ENCODE measurements at regions not wholly inside any gene's neighbourhood (a gene's known extent, or its start where the extent isn't known, plus 50 kb on each side); places are given as distances from the start of the nearest gene placed in this dataset.
"Not testable (repeated sequence)": the region's sequence is repeated elsewhere in the genome, so short reads cannot be mapped to it uniquely, and the experiment has no call there.

DNA sequence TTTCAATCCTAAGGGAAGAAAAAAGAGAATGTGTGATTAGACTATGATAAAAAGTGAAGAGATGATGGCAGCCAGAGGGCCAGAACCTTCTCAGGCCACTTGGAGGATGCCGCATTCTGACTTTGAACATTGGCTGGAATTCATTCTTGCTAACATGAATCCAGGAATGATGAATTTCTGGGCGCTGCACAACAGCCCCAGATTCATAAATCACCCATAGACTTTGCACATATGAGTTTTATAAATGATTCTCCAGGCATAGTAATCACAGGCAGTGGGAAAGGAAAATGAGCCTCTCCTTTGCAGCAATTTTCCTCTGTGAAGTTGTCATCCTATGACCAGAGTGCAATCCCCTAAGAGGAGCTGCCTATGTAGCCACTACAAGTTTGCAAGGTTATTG, 555.4 kb downstream of the KCTD12 start:
- no peak for DNase-seq

DNA sequence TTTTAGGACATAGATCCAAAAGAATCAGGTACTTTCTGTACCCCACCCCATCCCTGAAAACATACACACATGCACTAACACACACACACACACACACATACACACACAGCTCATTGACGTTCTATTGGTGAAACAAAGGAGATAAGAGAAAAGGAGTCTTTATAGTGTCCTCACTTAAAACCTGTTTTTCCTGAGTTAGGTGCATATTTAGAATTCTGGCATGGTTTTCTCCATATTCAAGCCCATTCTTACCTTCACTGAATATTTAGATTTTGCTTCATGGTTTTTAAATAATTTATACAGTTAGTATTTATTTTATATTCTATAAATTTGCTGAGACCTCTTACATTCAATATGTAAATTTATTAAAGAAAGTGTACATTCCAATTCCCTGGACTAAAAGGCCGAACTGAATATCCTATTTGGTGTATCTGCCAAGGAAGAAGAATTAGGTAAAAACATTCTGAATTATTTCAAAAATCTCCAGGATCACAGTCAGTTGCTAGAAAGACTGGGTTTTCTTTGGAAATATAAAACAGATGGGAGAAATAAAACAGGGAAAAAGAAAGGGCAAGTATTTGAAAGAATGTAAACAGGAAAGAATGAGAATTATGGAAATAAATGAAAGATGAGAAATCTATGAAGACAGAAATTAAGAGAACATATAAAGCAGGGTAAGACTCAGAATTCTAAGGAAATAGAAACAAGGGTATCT, 556.2 kb downstream of the KCTD12 start:
- no peak for DNase-seq

DNA sequence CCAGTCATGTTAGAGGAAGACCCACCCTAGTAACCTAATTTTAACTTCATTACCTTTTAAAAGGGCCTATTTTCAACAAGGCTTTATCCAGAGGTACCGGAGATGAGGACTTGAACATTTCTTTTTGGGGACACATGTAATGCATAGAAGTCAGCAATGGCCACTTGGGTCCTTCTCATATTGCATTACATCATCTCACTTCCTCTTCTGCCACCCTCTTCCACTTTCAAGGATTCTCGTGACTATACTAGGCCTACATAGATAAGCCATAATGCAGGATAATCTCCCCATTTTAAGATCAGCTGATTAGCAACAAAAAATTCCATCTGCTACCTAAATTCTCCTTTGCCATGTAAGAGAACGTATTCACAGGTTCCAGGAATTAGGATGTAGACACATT, 557.2 kb downstream of the KCTD12 start:
- DNase-seq = no peak

DNA sequence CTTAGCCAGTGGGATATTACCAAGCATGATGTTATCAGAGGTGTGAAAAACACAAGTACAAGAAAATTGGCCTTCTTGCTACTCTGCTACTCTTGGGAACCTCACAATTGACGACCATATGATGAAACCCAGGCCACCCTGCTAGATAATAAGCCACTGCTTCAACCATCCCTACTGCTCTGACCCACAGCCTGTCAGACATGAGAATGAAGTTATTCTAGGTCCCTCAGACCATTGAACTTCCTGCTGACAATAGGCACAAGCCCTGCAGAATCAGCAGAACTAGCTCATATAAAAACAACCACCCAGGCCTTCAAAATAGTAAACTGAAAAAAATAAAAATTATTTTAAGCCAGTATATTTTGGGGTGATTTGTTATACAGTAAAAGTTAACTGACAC, 559.9 kb downstream of the KCTD12 start:
- no peak for DNase-seq

DNA sequence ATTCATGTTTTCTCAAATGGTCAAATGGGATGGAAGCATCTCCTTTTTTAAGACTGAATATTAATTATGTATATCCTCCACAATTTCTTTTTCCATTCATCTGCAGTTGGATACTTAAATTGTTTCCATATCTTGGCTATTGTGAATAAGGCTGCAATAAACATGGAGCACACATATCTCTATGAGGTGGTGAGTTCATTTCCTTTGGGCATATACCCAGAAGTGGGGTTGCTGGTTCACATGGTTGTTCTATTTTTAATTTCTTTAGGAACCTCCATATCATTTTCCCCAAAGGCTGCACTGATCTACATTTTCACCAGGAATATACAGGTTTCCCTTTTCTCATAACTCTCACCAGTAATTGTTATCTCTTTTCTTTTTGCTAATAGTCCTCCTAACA, 566.3 kb downstream of the KCTD12 start:
- no peak for DNase-seq

DNA sequence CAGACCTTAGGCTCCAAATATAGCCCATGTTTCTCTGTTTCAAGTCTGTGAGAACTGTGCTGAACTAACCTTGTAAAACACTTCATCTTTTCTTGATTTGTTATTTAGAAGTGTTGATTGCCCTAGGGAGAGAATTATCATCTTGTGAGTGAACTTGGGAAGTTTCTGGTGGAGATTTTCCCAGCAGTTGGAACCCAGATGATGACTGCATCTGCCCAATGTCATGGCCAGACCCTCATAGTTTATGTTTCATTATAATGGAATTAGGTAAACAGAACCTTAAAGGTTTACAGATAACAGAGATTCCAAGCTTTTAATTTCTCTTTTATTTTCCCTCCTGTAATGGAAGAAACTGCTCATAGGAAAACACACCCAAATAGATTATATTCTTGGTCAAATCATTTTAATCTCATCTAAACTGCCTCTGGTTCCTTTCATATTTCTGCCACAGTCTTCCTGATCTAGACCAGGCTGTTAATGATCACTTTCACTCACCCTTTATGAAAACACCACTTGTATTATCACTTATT, 569.1 kb downstream of the KCTD12 start:
- no peak for DNase-seq

DNA sequence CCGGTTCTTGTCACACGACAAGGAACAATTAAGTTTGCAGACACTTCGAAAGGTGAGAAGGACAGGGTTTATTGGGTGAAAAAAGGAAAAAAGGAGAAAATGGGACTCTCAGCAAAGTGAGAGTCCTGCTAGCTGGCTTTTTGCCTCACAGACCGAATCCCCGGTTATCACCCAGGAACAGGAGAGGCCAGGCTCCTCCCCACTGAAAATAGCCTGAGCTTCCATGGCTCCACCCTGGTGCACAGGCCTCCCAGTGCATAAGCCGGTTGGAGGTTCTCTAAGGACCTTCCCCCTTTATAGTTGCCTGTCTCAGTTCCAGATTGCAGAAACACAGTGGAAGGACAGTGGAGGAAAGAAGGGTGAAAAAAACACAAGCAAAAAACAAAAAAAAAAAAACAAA, 571.7 kb downstream of the KCTD12 start:
- DNase-seq = no peak

DNA sequence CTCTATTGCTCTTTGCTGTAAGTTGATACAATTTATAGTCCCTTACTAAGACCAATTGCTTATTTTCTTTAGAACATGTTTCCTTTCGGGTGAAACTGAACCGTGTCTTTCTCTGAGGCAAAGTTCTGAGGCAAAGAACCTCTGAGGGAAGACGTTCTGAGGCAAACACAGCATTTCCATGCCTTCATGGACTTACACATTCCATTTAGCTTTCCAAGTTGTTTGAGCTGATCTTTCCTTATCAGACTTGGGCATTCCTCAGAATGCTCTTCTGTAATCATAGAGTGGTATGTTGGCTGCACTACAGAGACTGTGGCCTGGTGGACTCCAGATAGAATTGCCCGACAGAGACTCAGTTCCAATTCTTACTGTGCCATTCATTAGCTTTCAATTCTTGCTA, 579.1 kb downstream of the KCTD12 start:
- no peak for DNase-seq

DNA sequence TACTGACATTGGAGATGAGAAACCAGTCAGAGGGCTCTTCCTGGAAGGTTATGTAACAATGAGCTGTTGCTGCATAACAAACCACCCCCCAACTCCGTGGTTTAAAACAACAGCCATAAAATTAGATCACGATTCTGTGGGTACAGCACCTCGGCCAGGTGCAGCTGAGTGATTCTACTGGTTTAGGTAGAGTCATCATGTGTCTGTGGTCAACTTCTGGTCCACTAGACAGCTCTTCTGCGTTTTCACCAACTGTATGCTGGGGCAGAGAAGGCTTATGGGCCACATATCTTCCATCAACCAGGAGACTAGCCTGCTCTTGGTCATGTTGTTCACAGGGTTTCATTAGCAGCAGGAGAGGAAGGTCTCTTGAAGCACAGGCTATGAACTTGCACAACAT, 585.5 kb downstream of the KCTD12 start:
- DNase-seq = no peak

DNA sequence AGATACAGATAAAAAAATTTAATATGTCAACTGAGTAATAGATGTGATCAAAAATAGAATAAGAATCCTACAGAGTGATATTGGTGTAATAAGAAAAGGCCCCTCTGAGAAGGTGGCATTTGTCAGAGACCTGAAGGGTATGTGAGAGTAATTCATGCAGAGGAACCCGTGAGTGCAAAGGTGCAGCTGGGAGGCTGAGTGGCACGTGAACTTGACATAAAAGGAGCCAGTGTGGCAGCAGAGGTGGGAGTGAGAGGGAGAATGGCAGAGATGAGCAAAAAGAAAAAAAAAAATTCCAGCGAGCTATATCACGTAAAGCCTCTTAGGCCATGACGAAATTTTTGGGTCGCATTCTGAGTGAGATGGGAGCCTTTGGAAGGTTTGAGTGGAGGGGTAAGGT, 588.9 kb downstream of the KCTD12 start:
- DNase-seq = no peak

DNA sequence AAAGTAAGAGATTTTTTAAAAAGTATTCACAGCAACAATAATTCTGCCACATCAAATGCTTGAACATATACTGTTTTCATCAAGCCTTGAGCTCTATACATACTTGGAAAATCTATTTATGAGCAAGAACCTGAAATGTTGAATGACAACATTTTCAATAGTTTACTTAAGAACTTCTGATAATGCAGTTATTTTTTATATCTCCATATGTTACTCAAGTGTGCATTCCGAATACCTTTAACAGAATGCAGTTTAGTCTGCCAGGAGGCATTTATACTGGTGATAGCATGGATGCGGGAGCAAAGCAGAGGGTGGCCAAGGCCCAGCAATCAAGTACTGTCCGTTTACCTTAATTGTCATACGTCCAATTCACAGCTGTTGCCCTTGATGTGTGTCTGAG, 589.5 kb downstream of the KCTD12 start:
- DNase-seq = no peak

DNA sequence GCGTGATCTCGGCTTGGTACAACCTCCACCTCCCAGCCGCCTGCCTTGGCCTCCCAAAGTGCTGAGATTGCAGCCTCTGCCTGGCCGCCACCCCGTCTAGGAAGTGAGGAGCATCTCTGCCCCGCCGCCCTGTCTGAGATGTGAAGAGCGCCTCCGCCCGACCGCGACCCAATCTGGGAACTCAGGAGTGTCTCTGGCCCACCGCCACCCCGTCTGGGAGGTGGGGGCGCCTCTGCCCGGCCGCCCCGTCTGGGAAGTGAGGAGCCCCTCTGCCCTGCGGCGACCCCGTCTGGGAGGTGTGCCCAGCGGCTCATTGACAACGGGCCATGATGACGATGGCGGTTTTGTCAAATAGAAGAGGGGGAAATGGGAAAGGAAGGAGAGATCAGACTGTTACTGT, 591.2 kb downstream of the KCTD12 start:
- not testable (repeated sequence) for DNase-seq

DNA sequence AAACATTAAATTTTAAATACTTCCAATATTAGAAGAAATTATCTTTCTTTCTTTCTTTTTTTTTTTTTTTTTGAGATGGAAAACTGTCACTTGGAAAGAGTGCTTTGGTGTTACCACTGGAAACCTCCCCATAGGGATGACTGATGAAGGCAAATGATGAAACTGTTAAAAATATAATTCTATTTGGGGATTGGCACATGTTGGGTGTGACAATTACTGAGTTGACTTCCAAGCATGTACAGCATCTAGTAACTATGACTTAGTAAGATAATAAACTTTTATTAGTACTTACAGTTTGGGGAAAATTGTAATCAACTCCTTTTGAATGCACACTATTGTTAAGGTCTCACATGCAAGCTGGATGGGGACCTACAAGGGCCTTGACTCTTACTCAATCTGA, 592.5 kb downstream of the KCTD12 start:
- no peak for DNase-seq

DNA sequence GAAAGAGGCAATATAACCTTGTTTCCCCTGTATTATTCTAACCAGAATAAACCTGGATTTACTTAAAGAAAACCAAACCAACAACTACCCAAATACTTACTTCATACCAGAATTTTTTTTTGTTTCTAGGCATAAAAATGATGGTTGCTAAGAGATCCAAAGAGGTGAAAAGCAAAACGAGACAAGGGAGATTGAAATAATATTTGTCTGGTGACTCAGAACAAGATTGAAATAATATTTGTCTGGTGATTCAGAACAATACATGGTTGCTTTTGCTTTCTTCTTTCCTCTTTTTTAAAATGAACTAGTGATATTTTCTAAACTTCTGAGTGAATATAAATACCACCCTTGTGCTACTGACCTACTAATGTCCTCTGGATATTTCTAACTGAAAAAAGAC, 592.9 kb downstream of the KCTD12 start:
- no peak for DNase-seq

DNA sequence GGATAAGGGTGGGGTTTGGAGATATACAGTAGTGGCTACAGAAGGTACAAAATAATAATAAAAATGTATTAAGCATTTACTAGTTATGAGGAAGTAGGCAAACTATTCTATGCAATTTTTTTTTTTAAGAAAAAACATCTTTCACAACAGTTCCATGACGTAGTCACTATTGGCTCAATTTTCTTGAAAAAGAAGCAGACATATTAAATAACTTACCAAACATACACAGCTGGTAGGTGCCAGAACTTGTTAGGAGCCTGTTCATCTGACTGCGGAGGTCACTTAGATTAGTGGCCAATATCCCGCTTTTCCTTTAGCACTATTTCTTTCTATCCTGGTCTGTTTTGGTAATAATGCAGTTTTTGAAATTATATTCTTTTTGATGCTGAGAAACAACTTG, 593.5 kb downstream of the KCTD12 start:
- DNase-seq = no peak

DNA sequence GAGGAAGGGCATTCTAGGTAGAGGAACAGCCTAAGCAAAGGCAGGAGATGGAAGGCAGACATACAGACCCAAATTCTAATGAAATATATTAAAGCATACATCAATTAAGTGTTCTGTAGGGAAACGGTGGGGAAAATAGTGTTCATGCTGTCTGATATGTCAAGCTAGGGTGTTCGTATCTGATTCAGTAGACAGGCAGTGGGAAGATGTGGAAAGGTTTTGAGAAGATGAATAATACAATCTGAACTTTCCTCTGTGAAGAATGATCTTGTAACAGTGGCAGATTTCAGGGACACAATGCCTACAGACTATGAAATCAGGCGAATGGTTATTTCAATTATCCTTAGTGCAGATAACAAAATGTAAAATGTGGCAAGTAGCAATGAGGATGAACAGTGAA, 594.2 kb downstream of the KCTD12 start:
- DNase-seq = no peak

DNA sequence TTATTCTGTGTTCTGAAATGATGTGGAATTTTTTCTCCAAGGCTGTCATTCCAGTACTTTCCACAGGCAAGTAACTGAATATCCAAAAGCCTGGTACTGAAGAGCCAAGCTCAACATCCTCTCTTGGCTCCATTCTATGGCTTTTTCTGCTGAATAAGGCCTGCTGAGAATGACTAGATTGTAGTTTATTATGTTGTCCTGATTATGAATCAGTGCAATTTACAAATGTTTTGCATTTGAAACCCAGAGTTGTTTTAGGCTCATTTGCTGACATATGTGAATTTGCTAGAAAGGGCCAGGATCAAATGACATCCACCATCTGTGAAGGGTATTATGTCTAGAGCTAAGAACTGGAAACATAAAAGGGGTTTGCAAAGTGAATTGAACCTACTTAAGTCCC, 596.6 kb downstream of the KCTD12 start:
- no peak for DNase-seq

DNA sequence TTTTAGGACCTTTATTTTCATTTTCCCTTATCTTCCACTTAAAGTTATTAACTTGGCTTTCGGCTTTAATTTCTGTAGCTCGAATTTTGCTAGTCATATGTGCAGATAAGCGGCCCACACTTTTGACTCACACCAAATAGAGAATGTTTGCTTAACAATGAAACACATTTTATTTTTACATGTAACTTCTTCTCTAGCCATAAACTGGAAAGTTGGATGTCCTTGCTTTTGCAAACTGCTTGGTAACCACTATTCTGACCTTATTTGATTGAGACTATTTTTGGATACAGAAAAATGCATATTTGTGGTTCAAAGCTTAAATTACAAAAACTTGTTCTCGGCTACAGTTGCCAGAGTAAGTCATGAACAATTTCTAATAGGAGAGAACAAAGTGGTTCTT, 600.0 kb downstream of the KCTD12 start:
- DNase-seq = no peak

DNA sequence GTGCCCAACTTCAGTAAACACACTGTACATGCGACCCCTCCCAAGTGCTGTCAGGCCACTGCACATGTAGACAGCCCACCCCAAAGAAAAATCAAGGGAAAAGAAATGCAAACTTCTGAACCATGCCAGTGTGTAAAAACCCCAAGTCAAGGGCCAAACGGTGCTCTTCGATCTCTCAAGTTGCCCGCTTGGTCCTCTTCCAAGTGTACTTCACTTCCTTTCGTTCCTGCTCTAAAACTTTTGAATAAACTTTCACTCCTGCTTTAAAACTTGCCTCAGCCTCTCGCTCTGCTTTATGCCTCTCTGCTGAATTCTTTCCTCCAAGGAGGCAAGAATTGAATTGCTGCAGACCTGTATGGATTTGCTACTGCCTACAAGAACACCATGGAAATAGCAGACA, 600.7 kb downstream of the KCTD12 start:
- no peak for DNase-seq

DNA sequence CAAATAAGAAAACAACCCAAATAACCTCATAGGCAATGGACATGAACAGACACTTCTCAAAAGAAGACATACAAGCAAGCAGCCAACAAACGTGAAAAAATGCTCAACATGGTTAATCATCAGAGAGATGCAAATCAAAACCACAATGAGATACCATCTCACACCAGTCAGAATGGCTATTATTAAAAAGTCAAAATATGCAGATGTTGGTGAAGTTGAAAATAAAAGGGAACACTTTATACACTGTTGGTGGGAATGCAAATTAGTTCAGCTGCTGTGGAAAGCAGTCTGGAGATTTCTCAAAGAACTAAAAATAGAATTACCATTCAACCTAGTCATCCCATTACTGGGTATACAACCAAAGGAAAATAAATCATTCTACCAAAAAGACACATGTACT, 606.4 kb downstream of the KCTD12 start:
- not testable (repeated sequence) for DNase-seq

DNA sequence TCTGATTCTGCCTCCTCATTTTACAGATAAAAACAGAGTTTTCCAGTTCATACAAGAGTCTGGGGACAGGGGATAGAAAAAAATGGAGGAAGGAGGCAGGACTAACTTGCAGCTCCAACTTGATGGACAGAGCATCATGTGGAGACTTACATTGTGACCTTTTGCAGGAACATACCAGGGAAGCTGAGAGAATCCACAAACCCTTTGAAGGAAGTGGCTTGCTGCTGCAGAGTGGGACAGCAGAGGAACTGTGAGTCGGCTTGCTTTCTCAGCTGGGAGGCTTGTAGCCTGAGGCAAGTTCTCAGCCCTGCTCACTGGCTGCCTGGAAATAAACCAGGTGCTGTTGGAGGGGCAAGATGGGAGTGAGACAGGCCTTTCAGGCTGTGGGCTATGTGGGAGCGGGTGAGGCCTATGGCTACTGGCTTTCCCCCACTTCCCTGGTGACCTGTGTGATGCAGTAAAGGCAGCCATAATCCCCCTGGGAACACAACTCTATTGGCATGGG, 614.4 kb downstream of the KCTD12 start:
- no peak for DNase-seq

DNA sequence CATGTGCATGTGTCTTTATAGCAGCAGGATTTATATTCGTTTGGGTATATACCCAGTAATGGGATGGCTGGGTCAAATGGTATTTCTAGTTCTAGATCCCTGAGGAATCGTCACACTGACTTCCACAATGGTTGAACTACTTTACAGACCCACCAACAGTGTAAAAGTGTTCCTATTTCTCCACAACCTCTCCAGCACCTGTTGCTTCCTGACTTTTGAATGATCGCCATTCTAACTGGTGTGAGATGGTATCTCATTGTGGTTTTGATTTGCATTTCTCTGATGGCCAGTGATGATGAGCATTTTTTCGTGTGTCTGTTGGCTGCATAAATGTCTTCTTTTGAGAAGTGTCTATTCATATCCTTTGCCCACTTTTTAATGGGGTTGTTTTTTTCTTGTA, 617.9 kb downstream of the KCTD12 start:
- DNase-seq = not testable (repeated sequence)

DNA sequence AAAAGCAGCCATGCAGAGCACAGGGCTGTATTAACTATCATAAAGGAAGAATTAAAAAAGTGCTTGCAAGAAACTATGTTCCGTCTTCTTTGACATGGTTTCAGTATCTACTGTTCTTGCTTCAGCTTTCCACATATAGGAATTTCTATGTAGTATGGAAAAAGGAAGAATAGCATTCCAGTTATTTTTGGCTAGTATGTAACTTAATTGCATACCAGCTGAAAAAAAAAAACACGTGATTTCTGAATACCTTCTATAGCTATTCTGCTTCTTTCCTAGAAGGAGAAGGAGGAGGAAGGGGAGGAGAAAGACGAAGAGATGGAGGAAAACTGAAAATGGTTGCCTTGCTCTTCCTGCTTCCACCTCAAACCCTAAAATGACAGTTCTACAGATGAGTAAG, 619.0 kb downstream of the KCTD12 start:
- no peak for DNase-seq

DNA sequence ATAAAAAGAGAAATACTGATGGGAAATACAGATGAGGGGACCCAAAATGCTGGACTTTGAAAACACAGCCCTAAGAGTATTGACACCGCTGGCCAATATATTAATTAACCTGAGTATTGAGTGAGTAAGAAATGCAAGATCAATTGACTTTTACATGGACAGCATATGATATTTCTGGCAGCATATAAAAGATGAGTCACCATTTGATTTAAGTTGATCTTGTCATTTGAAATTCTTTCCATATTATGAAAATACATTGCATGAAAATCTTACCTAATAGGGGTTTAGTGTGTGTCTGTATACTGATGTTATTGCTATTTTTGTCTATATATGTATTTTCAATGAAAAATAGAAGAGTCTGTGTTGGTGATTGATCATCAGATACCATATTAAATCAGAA, 619.6 kb downstream of the KCTD12 start:
- no peak for DNase-seq

DNA sequence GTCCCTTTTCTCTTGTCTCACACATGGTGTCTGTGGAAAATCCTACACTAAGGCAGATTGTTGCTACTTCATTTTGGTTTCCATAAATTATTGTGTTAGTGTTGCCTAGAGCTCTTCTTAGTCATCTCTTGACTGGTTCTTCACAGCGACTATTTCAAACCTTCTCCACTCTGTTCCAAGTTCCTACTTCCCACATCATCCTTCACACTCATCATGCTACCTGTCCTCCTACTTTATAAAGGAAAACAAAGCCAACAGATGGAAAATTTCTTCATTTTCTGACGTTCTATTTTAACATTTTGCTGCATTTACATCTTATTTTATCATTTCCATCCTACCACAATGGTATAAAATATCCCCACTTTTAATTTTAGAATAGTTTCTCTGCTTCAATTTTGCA, 614.1 kb downstream of the LMO7 start:
- DNase-seq = no peak
